Hepatocyte (in vitro differentiated cells): ENCODE measurements at regions not wholly inside any gene's neighbourhood (a gene's known extent, or its start where the extent isn't known, plus 50 kb on each side); places are given as distances from the start of the nearest gene placed in this dataset.

Source experiments
- EZH2 ChIP-seq: fragments of 200-600 bp; sonication (generic); IDR thresholded peaks from 2 replicates; pipeline ENCODE4 v1.6.1; 2016; ENCODE audit warnings: antibody characterized with exemption, mild to moderate bottlenecking, borderline replicate concordance
- EZH2phosphoT487 ChIP-seq: fragments of 200-600 bp; sonication (generic); IDR thresholded peaks from one replicate; pipeline ENCODE4 v1.6.1; 2018; ENCODE audit warnings: antibody characterized with exemption, mild to moderate bottlenecking, low read depth, moderate library complexity; ENCODE audit not compliant: unreplicated experiment, severe bottlenecking
- TF ChIP-seq, protein P1 (sequence below): fragments of 200-600 bp; sonication (generic); IDR thresholded peaks from 2 replicates; pipeline ENCODE4 v1.5.1; 2016; ENCODE audit warnings: antibody characterized with exemption, mild to moderate bottlenecking; ENCODE audit not compliant: poor library complexity

DNA sequence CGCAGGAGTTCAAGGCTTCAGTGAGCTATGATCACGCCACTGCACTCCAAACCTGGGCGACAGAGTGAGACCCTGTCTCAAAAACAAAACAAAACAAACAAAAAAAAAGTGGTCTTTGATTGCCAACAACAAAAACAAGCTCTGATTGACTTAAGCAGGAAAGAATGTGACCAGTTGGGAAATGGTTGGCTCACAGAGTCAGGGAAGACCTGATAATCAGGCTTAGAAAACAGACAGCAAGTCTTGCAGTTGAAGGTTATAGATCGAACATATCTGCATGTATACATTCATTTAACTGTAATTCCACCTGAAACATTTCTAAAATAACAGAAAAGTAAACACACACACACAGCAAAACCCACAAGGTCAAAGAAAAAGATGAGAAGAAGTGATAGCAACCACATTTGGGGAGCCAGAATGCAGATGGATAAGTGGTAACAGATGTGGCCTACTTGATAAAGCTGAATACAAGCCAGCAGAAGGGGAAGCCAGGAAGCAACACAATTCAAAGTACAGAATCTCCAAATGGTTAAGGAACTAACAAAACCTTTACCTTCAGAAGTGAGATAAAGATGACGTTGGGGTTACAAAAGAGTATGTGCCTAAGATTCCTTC lies 699.9 kb upstream of the ZNF385D start:
- TF ChIP-seq, protein P1, sequence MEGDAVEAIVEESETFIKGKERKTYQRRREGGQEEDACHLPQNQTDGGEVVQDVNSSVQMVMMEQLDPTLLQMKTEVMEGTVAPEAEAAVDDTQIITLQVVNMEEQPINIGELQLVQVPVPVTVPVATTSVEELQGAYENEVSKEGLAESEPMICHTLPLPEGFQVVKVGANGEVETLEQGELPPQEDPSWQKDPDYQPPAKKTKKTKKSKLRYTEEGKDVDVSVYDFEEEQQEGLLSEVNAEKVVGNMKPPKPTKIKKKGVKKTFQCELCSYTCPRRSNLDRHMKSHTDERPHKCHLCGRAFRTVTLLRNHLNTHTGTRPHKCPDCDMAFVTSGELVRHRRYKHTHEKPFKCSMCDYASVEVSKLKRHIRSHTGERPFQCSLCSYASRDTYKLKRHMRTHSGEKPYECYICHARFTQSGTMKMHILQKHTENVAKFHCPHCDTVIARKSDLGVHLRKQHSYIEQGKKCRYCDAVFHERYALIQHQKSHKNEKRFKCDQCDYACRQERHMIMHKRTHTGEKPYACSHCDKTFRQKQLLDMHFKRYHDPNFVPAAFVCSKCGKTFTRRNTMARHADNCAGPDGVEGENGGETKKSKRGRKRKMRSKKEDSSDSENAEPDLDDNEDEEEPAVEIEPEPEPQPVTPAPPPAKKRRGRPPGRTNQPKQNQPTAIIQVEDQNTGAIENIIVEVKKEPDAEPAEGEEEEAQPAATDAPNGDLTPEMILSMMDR: no peak
- TF ChIP-seq EZH2phosphoT487 (no peak), EZH2 (no peak)
